ENCODE measurements at regions not wholly inside any gene's neighbourhood (a gene's known extent, or its start where the extent isn't known, plus 50 kb on each side); places are given as distances from the start of the nearest gene placed in this dataset.

GRCh38 chr11:69984457-69985261, 93.5 kb upstream of the ANO1 start:
- TF ChIP-seq SP1 (IDR thresholded peaks at IDR 0.05), result no peak
- TF ChIP-seq FOXM1 (IDR thresholded peaks at IDR 0.05; ENCODE audit: borderline replicate concordance), result no peak
- TF ChIP-seq HDGF (IDR thresholded peaks at IDR 0.05; ENCODE audit: borderline replicate concordance), result no peak
- no peak for TF ChIP-seq ELF4 (IDR thresholded peaks at IDR 0.05)
- TF ChIP-seq NFRKB (IDR thresholded peaks at IDR 0.05), result no peak
- TF ChIP-seq SUZ12 (IDR thresholded peaks at IDR 0.05), result no peak
- no peak for TF ChIP-seq LEF1 (IDR thresholded peaks at IDR 0.05; ENCODE audit: borderline replicate concordance)
- TF ChIP-seq ARNT (IDR thresholded peaks at IDR 0.05), result no peak
- TF ChIP-seq L3MBTL2 (conservative IDR thresholded peaks at IDR 0.05), result no peak
- TF ChIP-seq FOXA1 (IDR thresholded peaks at IDR 0.05), result no peak
- no peak for TF ChIP-seq BHLHE40 (IDR thresholded peaks at IDR 0.05; ENCODE audit: borderline replicate concordance)
- no peak for TF ChIP-seq FOXK2 (IDR thresholded peaks at IDR 0.05)
- no peak for TF ChIP-seq PKNOX1 (IDR thresholded peaks at IDR 0.05)
